Right lobe of liver (tissue), 6 donors: ENCODE measurements at regions not wholly inside any gene's neighbourhood (a gene's known extent, or its start where the extent isn't known, plus 50 kb on each side); places are given as distances from the start of the nearest gene placed in this dataset.

Experiments
- ATAC-seq, 4 donors: fragments of 200-7000 bp; cut with Tn5 transposase; one replicate each; pipeline ENCODE4 v1.9.1; 2020; ENCODE audit warnings: mild to moderate bottlenecking in 4 of 4, moderate library complexity in 4 of 4
- DNase-seq, 3 donors: peaks; one replicate each; pipeline ENCODE4 v3.0.0-alpha.2; 2020
- H3K27ac ChIP-seq, 3 donors: fragments of 200-600 bp; one replicate each; pipeline ENCODE4 v1.8.0; 2022
- H3K27me3 ChIP-seq, 2 donors: fragments of 200-600 bp; one replicate each; pipeline ENCODE4 v1.8.0; 2022
- H3K36me3 ChIP-seq, 4 donors: fragments of 200-600 bp; sonication (generic) in 1 of 4; one replicate each; pipeline versions ENCODE4 v1.5.1 to v1.8.0; 2017 to 2022; ENCODE audit warnings: control low read depth in 1 of 4
- H3K4me1 ChIP-seq, 4 donors: fragments of 200-600 bp; sonication (generic) in 1 of 4; one replicate each; pipeline versions ENCODE4 v1.5.1 to v1.8.0; 2017 to 2022; ENCODE audit warnings: control low read depth in 1 of 4
- H3K4me3 ChIP-seq, 3 donors: fragments of 200-600 bp; one replicate each; pipeline ENCODE4 v1.8.0; 2022
- H3K9me3 ChIP-seq, 4 donors: fragments of 200-600 bp; sonication (generic) in 1 of 4; one replicate each; pipeline versions ENCODE4 v1.5.1 to v1.8.0; 2017 to 2022; ENCODE audit warnings: control low read depth in 1 of 4
- POLR2A ChIP-seq: fragments of 450-650 bp; IDR thresholded peaks from one replicate; pipeline ENCODE4 v1.6.1; 2017; ENCODE audit warnings: antibody characterized with exemption, mild to moderate bottlenecking
- WGBS: methylation state at CpG from one replicate; pipeline ENCODE4 v1.1.6; 2018; ENCODE audit warnings: low coverage, low lambda C conversion rate; ENCODE audit not compliant: insufficient coverage; ENCODE audit errors: missing lambda C conversion rate; 5-methylcytosine and 5-hydroxymethylcytosine counted together
- intact Hi-C, 2 donors: fragments of 100-400 bp; cut with DNase I; formaldehyde crosslinking; loops; one replicate each; pipeline versions ENCODE4 v1.11.2 to v1.14.1; 2022
- TF ChIP-seq, protein P1 (sequence below), 4 donors: fragments of 200-600 bp in 3 of 4; fragments of 450-650 bp in 1 of 4; IDR thresholded peaks; one replicate each; pipeline versions ENCODE4 v1.5.1 to v1.8.0; 2016 to 2022; ENCODE audit warnings: antibody characterized with exemption in 4 of 4, mild to moderate bottlenecking in 2 of 4
- donor health status: DM: no; HTN: yes; CAD: no.
- donor health status: DM: no; HTN: no; CAD: no.
- donor health status: DM: no; HTN: no; CAD: no.
- donor health status: DM: no; HTN: yes; CAD: no.
- donor health status: DM: no; HTN: yes; CAD: no.

GRCh38 chr14:98955741-98956070 lies 316.3 kb downstream of the BCL11B start:
- 63% methylated on average over 5 of the region's 5 CpGs for WGBS
- intact Hi-C loops = no loop called here
- no peak for ATAC-seq

DNA sequence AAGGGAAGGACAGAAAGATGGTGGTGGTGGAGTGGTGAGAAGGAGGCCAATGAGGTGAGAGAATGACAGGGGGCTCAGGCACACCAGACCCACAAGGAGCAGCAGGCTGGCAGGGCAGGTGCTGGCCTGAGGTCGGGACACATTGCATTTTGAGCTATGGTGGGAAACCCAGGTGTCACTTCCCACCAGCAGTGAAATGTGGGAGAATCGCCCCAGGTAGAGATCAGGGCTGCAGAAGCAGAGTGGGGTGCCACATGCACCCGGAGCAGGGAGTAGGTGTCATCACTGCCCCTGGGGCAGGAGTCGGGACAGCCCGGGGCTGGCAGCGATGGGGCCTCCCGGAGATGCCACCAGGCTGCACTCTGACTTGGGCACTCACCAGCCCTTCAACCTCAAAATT lies 315.8 kb downstream of the BCL11B start:
- Histone ChIP-seq H3K27ac (no peak overlapping the region), H3K4me3 (no peak overlapping the region), H3K36me3 (no peaks in the 10 kb centered on the region), H3K27me3 (no peaks in the 10 kb centered on the region), H3K9me3 (no peaks in the 10 kb centered on the region), H3K4me1 (no peaks in the 10 kb centered on the region)
- intact Hi-C loops = no loop called here
- ATAC-seq = no peak
- DNase-seq = no peak
- TF ChIP-seq, protein P1, sequence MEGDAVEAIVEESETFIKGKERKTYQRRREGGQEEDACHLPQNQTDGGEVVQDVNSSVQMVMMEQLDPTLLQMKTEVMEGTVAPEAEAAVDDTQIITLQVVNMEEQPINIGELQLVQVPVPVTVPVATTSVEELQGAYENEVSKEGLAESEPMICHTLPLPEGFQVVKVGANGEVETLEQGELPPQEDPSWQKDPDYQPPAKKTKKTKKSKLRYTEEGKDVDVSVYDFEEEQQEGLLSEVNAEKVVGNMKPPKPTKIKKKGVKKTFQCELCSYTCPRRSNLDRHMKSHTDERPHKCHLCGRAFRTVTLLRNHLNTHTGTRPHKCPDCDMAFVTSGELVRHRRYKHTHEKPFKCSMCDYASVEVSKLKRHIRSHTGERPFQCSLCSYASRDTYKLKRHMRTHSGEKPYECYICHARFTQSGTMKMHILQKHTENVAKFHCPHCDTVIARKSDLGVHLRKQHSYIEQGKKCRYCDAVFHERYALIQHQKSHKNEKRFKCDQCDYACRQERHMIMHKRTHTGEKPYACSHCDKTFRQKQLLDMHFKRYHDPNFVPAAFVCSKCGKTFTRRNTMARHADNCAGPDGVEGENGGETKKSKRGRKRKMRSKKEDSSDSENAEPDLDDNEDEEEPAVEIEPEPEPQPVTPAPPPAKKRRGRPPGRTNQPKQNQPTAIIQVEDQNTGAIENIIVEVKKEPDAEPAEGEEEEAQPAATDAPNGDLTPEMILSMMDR (IDR thresholded peaks at IDR 0.05) = no peak
- TF ChIP-seq POLR2A = no peak
- no CpG with 5 or more reads among the region's 7 CpGs for WGBS

More at GRCh38 chr14:98955741-98956070, 316.3 kb downstream of the BCL11B start:
- no peak for DNase-seq
- Histone ChIP-seq H3K9me3 (no peaks in the 10 kb centered on the region), H3K4me3 (no peak overlapping the region), H3K27ac (no peak overlapping the region), H3K4me1 (no peaks in the 10 kb centered on the region), H3K36me3 (no peaks in the 10 kb centered on the region), H3K27me3 (no peaks in the 10 kb centered on the region)
- TF ChIP-seq, protein P1 (IDR thresholded peaks at IDR 0.05) = no peak
- TF ChIP-seq POLR2A = no peak

- Histone ChIP-seq H3K9me3 (no peaks in the 10 kb centered on the region), H3K4me1 (no peaks in the 10 kb centered on the region), H3K27me3 (no peaks in the 10 kb centered on the region), H3K36me3 (no peaks in the 10 kb centered on the region), H3K4me3 (no peak overlapping the region), H3K27ac (no peak overlapping the region)
- 53% methylated on average over 2 of the region's 2 CpGs for WGBS
- TF ChIP-seq, protein P1 (IDR thresholded peaks at IDR 0.05) = no peak
- TF ChIP-seq POLR2A = no peak
- DNase-seq (no peak), ATAC-seq (no peak)
- intact Hi-C loops = no loop called here
Observed at GRCh38 chr14:98956661-98957060, 315.3 kb downstream of the BCL11B start.

GRCh38 chr14:98957211-98958047 lies 314.6 kb downstream of the BCL11B start:
- DNase-seq (no peak), ATAC-seq (peak in 2 of 4 donors; percentile 24 to 51)
- Histone ChIP-seq H3K27me3 (no peaks in the 10 kb centered on the region), H3K27ac (no peak overlapping the region), H3K9me3 (no peaks in the 10 kb centered on the region), H3K36me3 (no peaks in the 10 kb centered on the region), H3K4me3 (no peak overlapping the region), H3K4me1 (no peaks in the 10 kb centered on the region)
- 37% methylated on average over 5 of the region's 20 CpGs for WGBS
- TF ChIP-seq, protein P1 (IDR thresholded peaks at IDR 0.05) = no peak
- no peak for TF ChIP-seq POLR2A
- intact Hi-C loops = no loop called here
